ENCODE measurements at regions not wholly inside any gene's neighbourhood (a gene's known extent, or its start where the extent isn't known, plus 50 kb on each side); places are given as distances from the start of the nearest gene placed in this dataset.

DNA sequence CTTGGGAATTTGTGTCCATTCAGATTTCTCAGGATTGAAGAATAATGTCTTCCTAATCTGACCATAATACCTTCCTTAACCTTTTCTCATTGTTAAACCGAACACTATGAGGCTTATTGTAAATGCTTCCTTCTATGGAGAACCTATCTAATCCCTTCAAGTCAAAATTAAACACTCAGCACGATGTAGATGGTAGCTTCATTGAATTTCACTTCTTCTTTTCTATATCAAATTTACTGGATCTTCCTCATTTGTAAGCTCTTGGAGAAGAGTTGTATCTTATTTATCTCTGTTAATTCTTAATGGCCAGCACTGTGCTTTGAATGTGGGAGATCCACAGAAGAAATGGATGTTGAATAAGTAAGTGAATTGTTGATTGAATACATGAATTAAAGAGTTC is 109.0 kb upstream of the RAPGEF2 start:
- TF ChIP-seq, protein P1, sequence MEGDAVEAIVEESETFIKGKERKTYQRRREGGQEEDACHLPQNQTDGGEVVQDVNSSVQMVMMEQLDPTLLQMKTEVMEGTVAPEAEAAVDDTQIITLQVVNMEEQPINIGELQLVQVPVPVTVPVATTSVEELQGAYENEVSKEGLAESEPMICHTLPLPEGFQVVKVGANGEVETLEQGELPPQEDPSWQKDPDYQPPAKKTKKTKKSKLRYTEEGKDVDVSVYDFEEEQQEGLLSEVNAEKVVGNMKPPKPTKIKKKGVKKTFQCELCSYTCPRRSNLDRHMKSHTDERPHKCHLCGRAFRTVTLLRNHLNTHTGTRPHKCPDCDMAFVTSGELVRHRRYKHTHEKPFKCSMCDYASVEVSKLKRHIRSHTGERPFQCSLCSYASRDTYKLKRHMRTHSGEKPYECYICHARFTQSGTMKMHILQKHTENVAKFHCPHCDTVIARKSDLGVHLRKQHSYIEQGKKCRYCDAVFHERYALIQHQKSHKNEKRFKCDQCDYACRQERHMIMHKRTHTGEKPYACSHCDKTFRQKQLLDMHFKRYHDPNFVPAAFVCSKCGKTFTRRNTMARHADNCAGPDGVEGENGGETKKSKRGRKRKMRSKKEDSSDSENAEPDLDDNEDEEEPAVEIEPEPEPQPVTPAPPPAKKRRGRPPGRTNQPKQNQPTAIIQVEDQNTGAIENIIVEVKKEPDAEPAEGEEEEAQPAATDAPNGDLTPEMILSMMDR (IDR thresholded peaks at IDR 0.05), result no peak
- TF ChIP-seq POLR2A (IDR thresholded peaks at IDR 0.05) (no peak), POLR2AphosphoS5 (IDR thresholded peaks at IDR 0.05) (no peak)
